HEK293T (cell line): ENCODE measurements at regions not wholly inside any gene's neighbourhood (a gene's known extent, or its start where the extent isn't known, plus 50 kb on each side); places are given as distances from the start of the nearest gene placed in this dataset.

Source experiments
- CTCF ChIA-PET: fragments of 350-600 bp; formaldehyde crosslinking; extraction: SDS; loops from one replicate; lab custom pipeline; 2021; ENCODE audit warnings: antibody characterized with exemption, inconsistent platforms; lab: Yijun Ruan, JAX
- POLR2A ChIA-PET: fragments of 350-600 bp; formaldehyde crosslinking; extraction: SDS; loops from one replicate; lab custom pipeline; 2020; ENCODE audit warnings: antibody characterized with exemption, inconsistent platforms; lab: Yijun Ruan, JAX
- DNase-seq: peaks from one replicate; pipeline ENCODE4 v3.0.0; 2012; ENCODE audit warnings: mixed read lengths; ENCODE audit errors: extremely low spot score
- ARNT ChIP-seq: fragments of 450-650 bp; IDR thresholded peaks from 2 replicates; pipeline ENCODE4 v1.6.1; 2017; ENCODE audit warnings: mild to moderate bottlenecking
- BHLHE40 ChIP-seq: fragments of 450-650 bp; IDR thresholded peaks from 2 replicates; pipeline ENCODE4 v1.6.1; 2016; ENCODE audit warnings: mild to moderate bottlenecking, moderate library complexity, borderline replicate concordance
- CTBP1 ChIP-seq: fragments of 450-650 bp; IDR thresholded peaks from 2 replicates; pipeline ENCODE4 v1.6.1; 2016; ENCODE audit warnings: borderline replicate concordance
- ELF4 ChIP-seq: fragments of 450-650 bp; IDR thresholded peaks from 2 replicates; pipeline ENCODE4 v1.6.1; 2017; ENCODE audit warnings: antibody characterized with exemption
- FOXA1 ChIP-seq: fragments of 450-650 bp; IDR thresholded peaks from 2 replicates; pipeline ENCODE4 v1.6.1; 2016; ENCODE audit warnings: mild to moderate bottlenecking
- FOXK2 ChIP-seq: fragments of 450-650 bp; IDR thresholded peaks from 2 replicates; pipeline ENCODE4 v1.6.1; 2016; ENCODE audit warnings: mild to moderate bottlenecking
- FOXM1 ChIP-seq: fragments of 450-650 bp; IDR thresholded peaks from 2 replicates; pipeline ENCODE4 v1.6.1; 2017; ENCODE audit warnings: mild to moderate bottlenecking, borderline replicate concordance
- HDGF ChIP-seq: fragments of 450-650 bp; IDR thresholded peaks from 2 replicates; pipeline ENCODE4 v1.6.1; 2017; ENCODE audit warnings: antibody characterized with exemption, borderline replicate concordance
- L3MBTL2 ChIP-seq: fragments of 450-650 bp; conservative IDR thresholded peaks from 2 replicates; pipeline ENCODE4 v1.6.1; 2016; ENCODE audit warnings: mild to moderate bottlenecking
- LEF1 ChIP-seq: fragments of 450-650 bp; IDR thresholded peaks from 2 replicates; pipeline ENCODE4 v1.6.1; 2017; ENCODE audit warnings: mild to moderate bottlenecking, borderline replicate concordance
- NFRKB ChIP-seq: fragments of 450-650 bp; IDR thresholded peaks from 2 replicates; pipeline ENCODE4 v1.6.1; 2016; ENCODE audit warnings: mild to moderate bottlenecking, moderate library complexity
- PKNOX1 ChIP-seq: fragments of 450-650 bp; IDR thresholded peaks from 2 replicates; pipeline ENCODE4 v1.6.1; 2016
- SP1 ChIP-seq: fragments of 450-650 bp; IDR thresholded peaks from 2 replicates; pipeline ENCODE4 v1.6.1; 2017
- SUZ12 ChIP-seq: fragments of 450-650 bp; IDR thresholded peaks from 2 replicates; pipeline ENCODE4 v1.6.1; 2016; ENCODE audit warnings: mild to moderate bottlenecking
- TARDBP ChIP-seq: fragments of 450-650 bp; IDR thresholded peaks from 2 replicates; pipeline ENCODE4 v1.6.1; 2016
- ZNF384 ChIP-seq: fragments of 450-650 bp; IDR thresholded peaks from 2 replicates; pipeline ENCODE4 v1.6.1; 2016

GRCh38 chr14:101185073-101185835 is 281.7 kb upstream of the RTL1 start:
- CTCF ChIA-PET = no interaction called here
- TF ChIP-seq FOXK2 (no peak), FOXA1 (no peak), SP1 (no peak), ZNF384 (no peak), FOXM1 (no peak), CTBP1 (no peak), LEF1 (no peak), PKNOX1 (no peak), L3MBTL2 (no peak), SUZ12 (no peak), BHLHE40 (no peak), ELF4 (no peak), ARNT (no peak), TARDBP (no peak), NFRKB (no peak), HDGF (no peak)
- DNase-seq = no peak
- POLR2A ChIA-PET = no interaction called here

GRCh38 chr14:101185946-101186345 is 282.4 kb upstream of the RTL1 start:
- ChIA-PET POLR2A (no interaction called here), CTCF (no interaction called here)
- no peak for DNase-seq
- no peak for TF ChIP-seq SP1
- TF ChIP-seq NFRKB = no peak
- no peak for TF ChIP-seq TARDBP
- no peak for TF ChIP-seq LEF1
- no peak for TF ChIP-seq FOXM1
- no peak for TF ChIP-seq ZNF384

- POLR2A ChIA-PET = no interaction called here
- CTCF ChIA-PET = no interaction called here
- DNase-seq = no peak
- TF ChIP-seq FOXA1 (no peak), HDGF (no peak), NFRKB (no peak), ZNF384 (no peak)
Measured at GRCh38 chr14:101186544-101186943, 283.0 kb upstream of the RTL1 start.

GRCh38 chr14:101186992-101187815 is 283.7 kb upstream of the RTL1 start:
- ChIA-PET POLR2A (no interaction called here), CTCF (no interaction called here)
- TF ChIP-seq FOXK2 (no peak), BHLHE40 (no peak)
- no peak for DNase-seq

GRCh38 chr14:101187816-101188570 is 284.5 kb upstream of the RTL1 start:
- CTCF ChIA-PET = no interaction called here
- no peak for DNase-seq
- POLR2A ChIA-PET = no interaction called here
- TF ChIP-seq NFRKB = no peak

- CTCF ChIA-PET = no interaction called here
- no peak for DNase-seq
- POLR2A ChIA-PET = no interaction called here
- no peak for TF ChIP-seq BHLHE40
Measured at GRCh38 chr14:101188571-101188915, 285.0 kb upstream of the RTL1 start.

GRCh38 chr14:101189266-101189665 is 285.7 kb upstream of the RTL1 start:
- TF ChIP-seq FOXK2 = no peak
- no peak for TF ChIP-seq LEF1
- TF ChIP-seq HDGF = no peak
- no peak for TF ChIP-seq PKNOX1
- ChIA-PET POLR2A (no interaction called here), CTCF (no interaction called here)
- no peak for DNase-seq
